Thyroid gland (tissue), 4 donors: ENCODE measurements at regions not wholly inside any gene's neighbourhood (a gene's known extent, or its start where the extent isn't known, plus 50 kb on each side); places are given as distances from the start of the nearest gene placed in this dataset.

Experiments
- DNase-seq, 2 donors: peaks; one replicate each; pipeline ENCODE4 v3.0.0-alpha.2; 2019
- H3K27ac ChIP-seq, 3 donors: fragments of 200-600 bp; sonication (generic); 1 replicate in 2 of 3; 2 replicates in 1 of 3; pipeline ENCODE4 v1.5.1; 2016 to 2019; ENCODE audit warnings: mild to moderate bottlenecking in 1 of 3, moderate library complexity in 1 of 3
- H3K27me3 ChIP-seq: fragments of 200-600 bp; sonication (generic); one replicate; pipeline ENCODE4 v1.5.1; 2019
- H3K36me3 ChIP-seq, 2 donors: fragments of 200-600 bp; sonication (generic); one replicate each; pipeline ENCODE4 v1.5.1; 2016 to 2019
- H3K4me1 ChIP-seq, 2 donors: fragments of 200-600 bp; sonication (generic); one replicate each; pipeline ENCODE4 v1.5.1; 2017 to 2019
- H3K4me3 ChIP-seq, 3 donors: fragments of 200-600 bp; sonication (generic); replicated peaks in 1 of 3; 1 replicate in 2 of 3; 2 replicates in 1 of 3; pipeline ENCODE4 v1.5.1; 2016; ENCODE audit warnings: mild to moderate bottlenecking in 1 of 3
- H3K9me3 ChIP-seq: fragments of 200-600 bp; sonication (generic); one replicate; pipeline ENCODE4 v1.5.1; 2017
- CTCF ChIP-seq, 6 experiments: fragments of 200-600 bp in 3 of 6; fragments of 450-650 bp in 3 of 6; sonication (generic) in 3 of 6; IDR thresholded peaks; one replicate each; pipeline ENCODE4 v1.5.1; 2016 to 2019; ENCODE audit warnings: antibody characterized with exemption in 6 of 6, mild to moderate bottlenecking in 2 of 6, inconsistent platforms in 1 of 6, moderate library complexity in 1 of 6
- POLR2A ChIP-seq, 2 donors: fragments of 450-650 bp; IDR thresholded peaks; one replicate each; pipeline ENCODE4 v1.6.1; 2017; ENCODE audit warnings: antibody characterized with exemption in 2 of 2, mild to moderate bottlenecking in 2 of 2, moderate library complexity in 1 of 2
- WGBS, 2 donors: methylation state at CpG; one replicate each; pipeline ENCODE4 v1.1.5; 2017; 5-methylcytosine and 5-hydroxymethylcytosine counted together
- intact Hi-C: fragments of 100-400 bp; cut with DNase I; formaldehyde crosslinking; loops from one replicate; pipeline ENCODE4 v1.15.1; 2023

- Histone ChIP-seq H3K36me3 (no peaks in the 10 kb centered on the region), H3K9me3 (no peaks in the 10 kb centered on the region), H3K27me3 (no peaks in the 10 kb centered on the region), H3K4me3 (no peak overlapping the region), H3K4me1 (no peaks in the 10 kb centered on the region), H3K27ac (no peak overlapping the region)
- 86 to 91% methylated on average over 9 of the region's 9 CpGs for WGBS, 2 donors
- intact Hi-C loops, result no loop called here
- TF ChIP-seq CTCF (IDR thresholded peaks at IDR 0.05), result no peak
- no peak for TF ChIP-seq POLR2A (IDR thresholded peaks at IDR 0.05)
- no peak for DNase-seq
Measured at GRCh38 chr7:101719123-101719470, 90.0 kb upstream of the MYL10 start.

- Histone ChIP-seq H3K9me3 (no peaks in the 10 kb centered on the region), H3K27ac (no peak overlapping the region), H3K36me3 (no peaks in the 10 kb centered on the region), H3K4me3 (no peak overlapping the region), H3K4me1 (no peaks in the 10 kb centered on the region), H3K27me3 (no peaks in the 10 kb centered on the region)
- no peak for DNase-seq
- intact Hi-C loops, result no loop called here
- TF ChIP-seq POLR2A (IDR thresholded peaks at IDR 0.05), result no peak
- TF ChIP-seq CTCF (IDR thresholded peaks at IDR 0.05), result no peak
- WGBS, 2 donors, result 60 to 90% methylated on average over 3 to 5 of the region's 5 CpGs
Measured at GRCh38 chr7:101720324-101720723, 91.2 kb upstream of the MYL10 start.

- Histone ChIP-seq H3K36me3 (no peaks in the 10 kb centered on the region), H3K27ac (no peak overlapping the region), H3K9me3 (no peaks in the 10 kb centered on the region), H3K4me1 (no peaks in the 10 kb centered on the region), H3K27me3 (no peaks in the 10 kb centered on the region), H3K4me3 (no peak overlapping the region)
- intact Hi-C loops, result no loop called here
- DNase-seq, result no peak
- TF ChIP-seq CTCF (IDR thresholded peaks at IDR 0.05), result no peak
- TF ChIP-seq POLR2A (IDR thresholded peaks at IDR 0.05), result no peak
- 78 to 81% methylated on average over 12 to 21 of the region's 21 CpGs for WGBS, 2 donors
Measured at GRCh38 chr7:101722247-101722646, 93.2 kb upstream of the MYL10 start.

GRCh38 chr7:101723835-101724234, 93.6 kb upstream of the CUX1 start:
- TF ChIP-seq CTCF (IDR thresholded peaks at IDR 0.05) (no peak), POLR2A (IDR thresholded peaks at IDR 0.05) (no peak)
- Histone ChIP-seq H3K36me3 (no peaks in the 10 kb centered on the region), H3K9me3 (no peaks in the 10 kb centered on the region), H3K4me1 (no peaks in the 10 kb centered on the region), H3K27ac (no peak overlapping the region), H3K27me3 (no peaks in the 10 kb centered on the region), H3K4me3 (no peak overlapping the region)
- no peak for DNase-seq
- intact Hi-C loops, result no loop called here
- WGBS, 2 donors, result 80 to 82% methylated on average over 1 of the region's 1 CpG

- no peaks in the 10 kb centered on the region for H3K36me3 ChIP-seq
- TF ChIP-seq CTCF (IDR thresholded peaks at IDR 0.05), result no peak
- TF ChIP-seq POLR2A (IDR thresholded peaks at IDR 0.05), result no peak
- H3K27ac ChIP-seq, result no peak overlapping the region
- DNase-seq, result no peak
- H3K9me3 ChIP-seq, result no peaks in the 10 kb centered on the region
- H3K27me3 ChIP-seq, result no peaks in the 10 kb centered on the region
- WGBS, 2 donors, result 90 to 94% methylated on average over 9 of the region's 9 CpGs
- H3K4me1 ChIP-seq, result no peaks in the 10 kb centered on the region
- H3K4me3 ChIP-seq, result no peak overlapping the region
- intact Hi-C loops, result no loop called here
Measured at GRCh38 chr7:101724957-101725356, 92.5 kb upstream of the CUX1 start.
